NCI-H526 (cell line): ENCODE measurements at regions not wholly inside any gene's neighbourhood (a gene's known extent, or its start where the extent isn't known, plus 50 kb on each side); places are given as distances from the start of the nearest gene placed in this dataset.

ENCODE experiments used
- DNase-seq, 2 experiments: peaks; one replicate each; lab custom pipeline; 2025; lab: John Stamatoyannopoulos, UW

DNA sequence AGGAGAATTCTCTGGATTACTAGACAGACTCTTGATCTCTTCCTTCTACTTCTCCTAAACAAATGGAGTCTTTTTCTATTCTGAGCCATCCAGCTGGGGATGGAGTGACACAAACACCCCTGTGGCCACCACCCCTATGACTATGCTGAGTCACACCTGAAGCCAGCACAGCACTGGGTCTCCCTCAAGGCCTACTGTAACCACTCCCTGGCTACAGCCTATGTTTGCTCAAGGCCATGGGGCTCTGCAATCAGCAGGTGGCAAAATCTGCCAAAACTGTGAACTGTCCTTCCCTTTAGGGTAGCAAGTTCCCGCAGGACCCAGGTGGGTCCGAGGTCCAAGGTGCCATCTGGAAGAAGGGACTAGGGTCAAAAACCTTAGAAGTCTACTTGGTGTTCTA lies 132.3 kb downstream of the TINAG start:
- no peak for DNase-seq

DNA sequence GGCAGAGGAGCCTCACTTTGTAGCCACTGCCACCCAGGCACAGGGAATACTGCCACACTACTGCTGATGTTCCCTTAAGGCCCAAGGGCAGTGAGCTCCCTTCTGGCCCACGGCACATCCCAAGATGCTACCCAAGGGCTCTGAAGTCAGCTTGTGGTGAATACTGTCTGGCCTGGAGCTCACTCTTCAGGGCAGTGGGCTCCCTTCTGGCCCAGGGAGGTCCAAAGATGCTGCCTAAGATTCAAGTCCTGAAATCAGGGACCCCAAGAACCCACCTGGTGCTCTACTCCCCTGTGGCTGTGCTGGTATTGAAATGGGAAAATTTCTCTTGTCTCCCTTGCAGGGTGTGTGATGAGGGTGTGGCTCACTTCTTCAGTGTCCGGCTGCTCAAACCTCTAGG lies 132.8 kb downstream of the TINAG start:
- no peak for DNase-seq

GRCh38 chr6:54441687-54442248 lies 133.5 kb downstream of the TINAG start:
- DNase-seq: no peak

DNA sequence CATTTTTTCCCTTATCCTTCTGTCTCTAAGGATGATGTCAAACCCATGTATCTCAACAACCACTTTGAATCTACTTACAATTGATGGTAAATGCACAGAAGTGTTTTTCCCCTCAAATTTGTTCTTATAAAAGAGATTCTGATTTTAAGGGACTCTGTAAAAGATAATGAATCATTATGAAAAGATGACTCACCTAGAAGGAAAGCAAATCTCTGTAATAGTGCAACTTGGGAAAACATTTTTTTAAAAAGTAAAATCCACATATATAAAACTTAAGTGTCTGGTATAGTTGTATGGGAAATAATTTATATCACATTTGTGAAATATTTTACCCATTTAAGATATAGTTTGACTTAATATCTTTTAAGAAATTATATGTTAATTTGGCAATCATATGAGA lies 137.0 kb downstream of the TINAG start:
- DNase-seq: no peak

GRCh38 chr6:54448617-54449016 lies 140.4 kb downstream of the TINAG start:
- no peak for DNase-seq

GRCh38 chr6:54451516-54451915 lies 143.3 kb downstream of the TINAG start:
- no peak for DNase-seq

GRCh38 chr6:54463354-54464024 lies 155.2 kb downstream of the TINAG start:
- DNase-seq: peak in 1 of 2 experiments; percentile 14

GRCh38 chr6:54465649-54466300 lies 157.5 kb downstream of the TINAG start:
- no peak for DNase-seq

DNA sequence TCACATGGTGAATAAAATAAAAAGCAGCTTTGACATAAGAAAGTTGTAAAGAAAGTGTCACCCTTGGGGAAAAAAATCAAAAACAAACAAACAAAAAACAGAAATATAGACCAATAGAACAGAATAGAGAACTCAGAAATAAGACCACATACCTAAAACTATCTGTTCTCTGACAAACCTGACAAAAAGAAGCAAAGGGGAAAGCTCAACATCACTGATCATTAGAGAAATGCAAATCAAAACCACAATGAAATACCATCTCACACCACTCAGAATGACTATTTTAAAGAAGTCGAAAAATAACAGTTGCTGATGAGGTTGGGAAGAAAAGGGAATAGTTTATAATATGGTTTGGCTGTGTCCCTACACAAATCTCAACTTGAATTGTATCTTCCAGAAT lies 159.1 kb downstream of the TINAG start:
- no peak for DNase-seq

DNA sequence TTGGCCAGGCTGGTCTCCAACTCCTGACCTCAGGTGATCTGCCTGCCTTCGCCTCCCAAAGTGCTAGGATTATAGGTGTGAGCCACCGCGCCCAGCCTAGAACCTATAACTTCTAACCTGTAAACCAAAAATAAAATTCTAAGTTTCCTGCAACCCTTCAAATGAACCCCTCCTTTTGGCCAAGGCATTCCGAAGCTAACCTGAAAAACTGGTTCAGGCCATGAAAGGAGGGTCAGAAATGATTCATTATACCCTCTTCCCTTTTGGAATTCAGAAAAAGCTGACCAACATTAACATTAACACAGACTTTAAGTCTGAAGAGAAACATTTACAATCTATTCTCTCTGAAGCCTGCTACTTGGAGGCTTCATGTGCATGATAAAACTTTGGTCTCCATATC lies 165.1 kb downstream of the TINAG start:
- no peak for DNase-seq

DNA sequence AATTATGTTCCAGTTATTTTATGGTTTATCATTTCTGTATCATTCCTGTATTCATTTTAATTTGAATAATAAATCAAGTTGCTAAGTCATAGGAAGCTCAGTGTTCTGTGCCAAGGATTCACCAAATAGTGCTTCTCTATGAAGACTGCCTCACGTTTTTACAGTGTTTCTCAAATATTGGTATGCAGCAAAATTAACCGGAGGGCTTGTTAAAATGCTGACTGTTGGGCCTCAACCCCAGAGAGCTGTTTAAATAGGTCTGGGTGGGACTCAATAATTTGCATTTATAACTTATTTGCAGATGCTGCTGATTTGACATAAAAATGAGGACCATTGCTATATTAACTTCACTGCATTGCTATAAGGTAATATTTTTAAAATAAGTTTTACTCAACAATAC lies 166.7 kb downstream of the TINAG start:
- DNase-seq: no peak

DNA sequence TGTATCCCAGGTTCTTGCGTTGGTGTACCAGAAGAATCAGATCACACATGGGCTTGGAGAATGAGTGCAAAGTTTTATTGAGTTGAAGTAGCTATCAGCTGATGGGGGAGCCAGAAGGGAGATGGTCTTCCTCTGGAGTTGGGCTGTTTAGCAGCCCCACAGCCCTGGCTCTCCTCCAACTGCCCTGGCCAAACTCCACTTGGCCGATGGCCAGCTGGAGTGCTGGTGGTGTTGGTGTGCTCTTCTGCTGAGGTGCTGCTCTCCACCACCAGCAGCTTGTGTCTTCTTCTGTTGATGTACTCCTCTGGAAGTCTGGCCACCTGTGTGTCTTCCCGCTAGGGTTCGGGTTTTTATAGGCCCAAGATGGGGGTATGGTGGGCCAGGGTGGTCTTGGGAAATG lies 172.8 kb downstream of the TINAG start:
- no peak for DNase-seq

GRCh38 chr6:54491431-54491830 lies 183.2 kb downstream of the TINAG start:
- no peak for DNase-seq

DNA sequence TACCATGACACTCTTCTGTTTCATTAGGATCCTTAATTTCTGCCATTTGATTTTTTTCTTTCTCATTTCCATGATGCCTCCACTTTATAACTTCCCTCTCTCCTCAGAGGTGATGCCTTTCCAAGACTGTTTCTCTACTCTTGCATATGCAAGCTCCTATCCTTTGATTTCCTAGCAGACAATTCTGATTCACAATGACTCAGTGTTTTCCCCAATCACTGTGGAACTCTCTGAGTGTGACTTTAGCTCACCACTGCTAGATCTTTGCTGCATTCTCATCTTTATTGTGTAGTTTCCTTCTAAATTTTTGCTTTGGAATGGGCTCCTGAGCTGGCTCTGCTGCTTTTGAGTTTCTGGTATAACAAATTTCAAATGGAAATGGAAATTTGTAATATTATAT lies 184.9 kb downstream of the TINAG start:
- no peak for DNase-seq

DNA sequence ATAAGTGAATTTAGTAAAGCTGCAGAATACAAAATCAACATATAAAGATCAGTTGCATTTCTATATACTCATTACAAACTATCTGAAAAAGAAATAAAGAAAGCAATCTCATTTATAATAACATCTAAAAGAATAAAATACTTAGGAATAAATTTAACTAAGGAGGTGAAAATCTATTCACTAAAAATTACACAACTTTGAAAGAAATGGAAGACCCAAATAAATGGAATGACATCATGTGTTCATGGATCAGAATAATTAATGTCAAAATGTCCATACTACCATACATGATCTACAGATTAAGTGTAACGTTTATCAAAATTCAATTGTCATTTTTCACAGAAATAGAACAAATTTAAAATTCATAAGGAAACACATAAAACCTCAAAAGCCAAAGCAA lies 194.9 kb downstream of the TINAG start:
- DNase-seq: no peak

DNA sequence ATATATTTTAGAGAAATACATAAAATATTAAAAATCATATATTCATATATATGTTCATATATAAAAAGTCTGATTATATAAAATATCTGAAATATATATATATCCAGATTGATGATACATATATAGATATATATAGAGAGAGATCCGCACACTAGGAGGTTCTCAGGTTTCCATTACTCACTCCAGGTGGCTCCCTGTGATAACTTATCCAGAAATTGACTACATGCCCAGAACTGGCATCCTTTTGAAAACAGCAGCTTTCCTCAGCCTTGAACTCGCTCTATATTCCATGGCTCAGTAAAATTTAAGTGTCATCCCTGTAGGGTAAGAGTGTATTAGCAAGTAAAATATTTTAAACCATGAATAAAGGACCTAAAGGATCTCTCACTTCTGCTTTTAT lies 206.8 kb downstream of the TINAG start:
- no peak for DNase-seq

GRCh38 chr6:54515713-54516112 lies 207.5 kb downstream of the TINAG start:
- no peak for DNase-seq

DNA sequence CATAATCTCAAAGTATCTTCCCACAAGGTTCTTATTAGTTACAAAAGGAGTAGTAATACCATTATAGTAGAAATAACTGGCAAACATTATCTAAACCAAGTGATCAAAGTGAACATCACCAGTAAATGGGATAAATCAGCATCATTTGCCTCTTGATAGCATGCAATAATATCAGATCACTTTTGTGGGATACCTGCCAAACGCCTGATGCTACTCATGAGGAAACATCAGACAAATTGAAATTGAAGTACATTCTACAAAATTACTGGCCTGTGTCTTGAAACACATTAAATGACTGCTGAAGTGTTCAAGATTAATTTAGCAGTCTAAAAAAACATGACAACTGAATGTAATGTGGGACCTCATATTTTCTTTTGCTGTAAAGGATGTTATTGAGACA lies 208.1 kb downstream of the TINAG start:
- no peak for DNase-seq

DNA sequence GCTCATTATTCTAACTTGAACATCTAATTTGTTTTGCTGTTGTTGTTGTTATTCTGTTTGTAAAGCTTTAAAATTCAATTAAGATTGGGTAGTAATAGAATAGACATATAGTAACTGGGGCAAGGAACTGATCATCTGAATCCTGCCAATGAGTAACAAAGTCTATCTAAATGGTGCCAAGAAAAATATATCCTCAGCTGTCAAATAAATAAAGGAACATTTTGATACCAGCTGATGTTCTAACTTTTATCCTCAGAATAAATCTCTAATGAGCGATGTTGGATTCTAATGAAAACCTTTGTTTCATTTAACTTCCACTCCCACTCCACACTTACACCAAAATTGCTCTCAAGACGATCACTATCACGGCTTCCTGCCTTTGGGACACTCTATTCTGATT lies 210.9 kb downstream of the TINAG start:
- DNase-seq: no peak

- DNase-seq: no peak
Measured at GRCh38 chr6:54525731-54526130, 217.5 kb downstream of the TINAG start.

GRCh38 chr6:54533567-54533966 lies 225.3 kb downstream of the TINAG start:
- no peak for DNase-seq

- no peak for DNase-seq
Measured at GRCh38 chr6:54535568-54535967, 227.3 kb downstream of the TINAG start.

DNA sequence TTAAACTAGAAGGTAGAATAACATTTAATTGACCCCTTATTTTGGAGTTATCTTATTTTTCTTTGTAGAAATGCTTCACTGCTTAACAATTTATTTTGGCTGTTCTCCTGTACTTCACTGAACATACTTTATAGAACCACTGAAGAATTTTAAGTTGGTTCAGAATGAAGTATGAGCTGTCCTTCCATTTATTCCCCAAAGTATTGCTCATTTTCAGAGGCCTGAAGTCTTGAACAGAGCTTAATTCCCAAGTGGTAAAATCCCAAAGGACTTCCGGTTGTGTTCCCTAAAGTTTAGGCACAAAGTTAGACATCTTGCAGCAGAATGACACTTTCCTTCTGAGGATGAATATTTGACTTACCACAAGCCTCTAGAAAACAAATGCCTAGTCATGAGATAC lies 233.3 kb downstream of the TINAG start:
- DNase-seq: no peak

- DNase-seq: no peak
Measured at GRCh38 chr6:54559136-54559535, 250.9 kb downstream of the TINAG start.
